GM18909 (cell line): ENCODE measurements at regions not wholly inside any gene's neighbourhood (a gene's known extent, or its start where the extent isn't known, plus 50 kb on each side); places are given as distances from the start of the nearest gene placed in this dataset.
"Not testable (repeated sequence)": the region's sequence is repeated elsewhere in the genome, so short reads cannot be mapped to it uniquely, and the experiment has no call there.

Experiments used
- ATAC-seq: cut with Tn5 transposase; IDR thresholded peaks from one replicate; pipeline ENCODE4 v1.9.1; 2021; ENCODE audit warnings: mild to moderate bottlenecking; ENCODE audit not compliant: unreplicated experiment, poor library complexity

DNA sequence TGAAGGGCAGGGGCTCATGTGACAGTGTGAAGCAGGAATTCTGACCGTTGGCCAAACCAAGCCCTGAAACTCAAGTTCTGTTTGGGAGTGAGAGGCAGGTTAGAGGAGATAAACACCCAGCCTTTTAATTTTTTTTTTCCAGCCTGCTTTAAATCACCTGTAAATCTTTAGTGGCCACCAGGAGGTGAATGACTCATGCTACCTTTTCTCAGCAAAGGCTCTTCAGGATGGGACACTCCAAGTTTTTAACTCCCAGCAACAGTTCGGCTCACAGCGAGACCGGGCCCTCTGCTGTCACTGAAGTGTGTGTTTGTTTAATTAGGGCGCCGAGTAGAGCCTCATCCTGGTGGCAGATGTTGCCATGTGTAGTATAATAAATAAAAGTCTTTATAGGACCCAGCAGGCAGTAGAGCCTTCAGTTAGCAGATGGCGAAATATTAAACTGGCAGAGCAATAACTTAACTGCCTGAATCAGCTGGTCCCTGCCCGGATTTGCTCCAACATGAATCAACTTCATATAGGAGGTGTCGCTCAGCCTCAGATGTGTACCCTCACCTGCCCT is 180.3 kb downstream of the NPIPA7 start:
- not testable (repeated sequence) for ATAC-seq

- ATAC-seq = not testable (repeated sequence)
Observed at GRCh38 chr16:16561532-16561931, 182.6 kb downstream of the NPIPA7 start.

GRCh38 chr16:16563962-16564361 is 185.0 kb downstream of the NPIPA7 start:
- not testable (repeated sequence) for ATAC-seq

DNA sequence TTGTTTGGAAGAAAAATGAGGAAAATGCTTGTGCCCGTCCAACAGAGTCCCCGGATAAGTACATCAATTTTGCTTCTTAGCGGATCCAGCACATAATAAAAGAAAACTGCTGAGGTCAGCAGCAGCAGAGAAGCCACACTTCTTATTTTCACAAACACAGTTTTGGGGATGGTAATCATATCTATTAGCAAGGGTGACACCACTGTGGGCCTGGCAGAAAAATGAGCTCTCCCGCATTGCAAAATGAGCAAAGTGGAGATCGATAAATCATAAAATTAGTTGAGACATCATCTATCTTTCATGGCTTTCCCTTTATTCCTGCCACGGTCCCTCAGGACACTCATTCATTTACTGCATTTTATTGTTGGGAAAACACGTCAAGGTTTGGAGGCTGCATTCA is 186.4 kb downstream of the NPIPA7 start:
- ATAC-seq = not testable (repeated sequence)

DNA sequence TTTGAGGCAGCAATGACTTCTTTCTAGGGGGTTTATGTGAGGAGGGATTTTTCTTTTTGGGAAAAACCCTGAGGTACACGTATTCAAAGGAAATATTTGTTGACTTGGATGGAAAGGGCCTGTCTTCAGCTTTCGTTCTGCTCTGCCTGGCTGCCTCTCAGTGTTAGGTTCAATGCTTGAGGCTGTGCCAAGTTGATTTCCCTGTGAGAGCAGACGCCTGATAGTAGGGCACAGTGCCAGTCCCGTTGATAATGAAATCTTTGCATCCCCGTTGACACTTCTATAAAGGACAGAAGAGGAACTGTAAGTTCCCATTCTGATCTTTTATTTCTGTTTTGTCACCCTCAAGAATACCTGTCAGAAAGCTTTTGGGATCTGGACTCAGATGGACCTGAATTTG is 191.1 kb downstream of the NPIPA7 start:
- ATAC-seq = not testable (repeated sequence)

GRCh38 chr16:16570874-16571273 is 191.9 kb downstream of the NPIPA7 start:
- ATAC-seq = not testable (repeated sequence)

- not testable (repeated sequence) for ATAC-seq
Observed at GRCh38 chr16:16572130-16572774, 193.3 kb downstream of the NPIPA7 start.

DNA sequence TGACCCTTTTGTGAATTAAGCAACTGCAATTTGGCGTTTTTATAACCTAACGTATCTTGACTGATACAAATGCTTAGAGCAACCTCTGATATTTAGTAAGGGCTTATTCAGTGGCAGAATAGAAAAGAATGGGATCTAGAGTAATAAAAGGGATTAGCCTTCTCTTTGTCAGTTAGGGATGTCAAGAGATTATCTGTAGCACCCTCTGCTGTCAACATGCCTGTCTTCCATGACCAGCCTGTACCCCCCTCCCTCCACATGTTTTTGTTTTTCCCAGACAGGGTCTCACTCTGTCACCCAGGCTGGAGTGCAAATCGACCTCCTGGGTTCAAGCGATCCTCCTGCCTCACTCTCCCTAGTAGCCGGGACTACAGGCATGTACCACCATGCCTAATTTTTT is 198.1 kb downstream of the NPIPA7 start:
- ATAC-seq = not testable (repeated sequence)

GRCh38 chr16:16578701-16579100 is 199.8 kb downstream of the NPIPA7 start:
- no peak for ATAC-seq

DNA sequence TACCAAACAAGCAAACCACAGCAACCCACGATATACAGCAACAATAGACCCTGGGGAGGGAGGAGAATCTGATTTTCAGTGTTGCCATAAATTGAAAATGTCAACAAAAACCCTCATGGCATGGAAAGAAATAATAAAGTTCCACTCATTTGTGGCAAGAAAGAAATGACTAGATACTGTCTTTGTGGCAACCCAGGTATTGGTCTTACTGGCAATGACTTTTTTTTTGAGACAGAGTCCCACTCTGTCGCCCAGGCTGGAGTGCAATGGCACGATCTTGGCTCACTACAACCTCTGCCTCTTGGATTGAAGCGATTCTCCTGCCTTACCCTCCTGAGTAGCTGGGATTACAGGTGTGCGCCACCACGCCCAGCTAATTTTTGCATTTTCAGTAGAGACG is 204.0 kb downstream of the NPIPA7 start:
- ATAC-seq = not testable (repeated sequence)

DNA sequence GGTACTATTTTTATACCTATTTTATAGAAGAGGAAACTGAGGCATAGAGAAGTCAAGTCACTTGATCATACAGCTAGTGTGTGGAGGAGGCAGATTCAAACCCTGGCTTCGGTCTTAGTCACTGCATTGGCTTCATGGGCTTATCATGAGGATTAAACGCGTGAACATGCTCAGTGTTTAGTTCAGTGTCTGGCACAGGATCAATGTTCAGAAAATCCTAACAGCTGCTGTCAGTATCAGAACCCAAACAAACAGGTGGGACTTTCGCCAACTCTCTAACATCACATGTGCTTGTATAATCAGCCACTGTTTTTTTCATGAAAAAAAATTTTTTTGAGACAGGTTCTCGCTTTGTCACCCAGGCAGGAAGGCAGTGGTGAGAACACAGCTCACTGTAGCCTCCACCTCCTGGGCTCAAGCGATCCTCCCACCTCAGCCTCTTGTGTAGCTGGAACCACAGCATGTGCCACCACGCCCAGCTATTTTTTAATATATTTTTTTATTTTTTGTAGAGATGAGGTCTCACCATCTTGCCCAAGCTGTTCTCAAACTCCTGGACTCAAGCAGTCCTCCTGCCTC is 207.2 kb downstream of the NPIPA7 start:
- not testable (repeated sequence) for ATAC-seq

DNA sequence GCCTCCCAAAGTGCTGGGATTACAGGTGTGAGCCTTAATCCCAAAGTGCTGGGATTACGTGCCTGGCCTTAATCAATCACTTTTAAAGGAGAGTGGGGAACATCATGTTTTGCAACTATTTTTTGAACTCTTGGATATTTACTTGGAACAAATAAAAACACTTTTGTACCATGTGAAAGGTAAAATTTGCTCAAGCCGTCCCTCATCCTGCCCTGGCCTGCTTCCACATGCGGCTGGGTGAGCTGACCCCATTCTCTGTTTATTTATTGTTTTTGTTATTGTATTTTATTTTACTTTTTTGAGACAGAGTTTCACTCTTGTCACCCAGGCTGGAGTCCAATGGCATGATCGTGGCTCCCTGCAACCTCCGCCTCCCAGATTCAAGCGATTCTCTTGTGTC is 208.0 kb downstream of the NPIPA7 start:
- ATAC-seq = not testable (repeated sequence)

DNA sequence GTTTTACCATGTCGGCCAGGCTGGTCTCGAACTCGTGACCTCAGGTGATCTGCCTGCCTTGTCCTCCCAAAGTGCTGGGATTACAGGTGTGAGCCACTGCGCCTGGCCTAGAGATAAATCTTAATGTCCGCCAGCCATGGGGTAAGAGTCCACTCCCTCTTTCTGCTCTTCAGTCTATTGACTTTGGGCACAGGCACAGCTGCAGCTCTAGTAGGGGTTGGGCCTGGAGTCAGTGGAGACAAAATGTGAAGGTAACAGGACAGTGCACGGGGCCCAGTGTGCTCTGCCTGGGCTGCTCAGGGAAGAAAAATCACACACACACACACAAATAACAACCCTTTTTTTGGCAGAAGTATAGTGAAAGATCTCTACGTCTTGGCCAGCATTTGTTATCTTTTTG is 209.5 kb downstream of the NPIPA7 start:
- ATAC-seq = not testable (repeated sequence)

DNA sequence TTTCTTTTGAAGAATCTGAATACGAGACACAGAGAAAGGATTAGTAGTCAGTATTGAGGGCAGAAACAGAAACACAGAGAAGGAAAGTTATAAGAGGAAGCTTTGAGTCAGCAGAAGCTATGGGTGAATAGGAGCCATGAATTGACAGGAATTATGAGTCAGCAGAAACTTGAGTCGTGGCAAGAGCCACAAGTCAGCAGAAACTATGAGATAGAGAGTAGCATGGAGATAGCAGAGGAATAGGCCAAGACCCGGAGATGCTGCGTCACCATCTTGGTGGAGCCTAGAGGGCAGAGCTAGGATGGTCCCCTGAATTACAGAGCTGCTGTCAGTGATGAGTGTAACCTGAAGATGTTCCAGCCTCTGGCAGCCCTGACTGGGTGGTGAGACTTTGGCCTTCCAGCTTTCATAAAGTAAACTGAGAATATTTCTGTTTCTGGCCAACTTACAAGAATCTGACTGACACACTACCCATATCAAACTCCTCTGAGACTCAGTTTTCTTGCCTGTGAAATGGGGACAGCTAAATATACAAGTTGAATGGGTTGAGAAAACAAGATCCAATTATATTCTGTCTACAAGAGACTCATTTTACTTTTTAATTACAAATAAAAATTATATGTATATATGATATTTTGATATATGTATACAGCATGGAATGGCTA is 211.8 kb downstream of the NPIPA7 start:
- ATAC-seq = not testable (repeated sequence)

DNA sequence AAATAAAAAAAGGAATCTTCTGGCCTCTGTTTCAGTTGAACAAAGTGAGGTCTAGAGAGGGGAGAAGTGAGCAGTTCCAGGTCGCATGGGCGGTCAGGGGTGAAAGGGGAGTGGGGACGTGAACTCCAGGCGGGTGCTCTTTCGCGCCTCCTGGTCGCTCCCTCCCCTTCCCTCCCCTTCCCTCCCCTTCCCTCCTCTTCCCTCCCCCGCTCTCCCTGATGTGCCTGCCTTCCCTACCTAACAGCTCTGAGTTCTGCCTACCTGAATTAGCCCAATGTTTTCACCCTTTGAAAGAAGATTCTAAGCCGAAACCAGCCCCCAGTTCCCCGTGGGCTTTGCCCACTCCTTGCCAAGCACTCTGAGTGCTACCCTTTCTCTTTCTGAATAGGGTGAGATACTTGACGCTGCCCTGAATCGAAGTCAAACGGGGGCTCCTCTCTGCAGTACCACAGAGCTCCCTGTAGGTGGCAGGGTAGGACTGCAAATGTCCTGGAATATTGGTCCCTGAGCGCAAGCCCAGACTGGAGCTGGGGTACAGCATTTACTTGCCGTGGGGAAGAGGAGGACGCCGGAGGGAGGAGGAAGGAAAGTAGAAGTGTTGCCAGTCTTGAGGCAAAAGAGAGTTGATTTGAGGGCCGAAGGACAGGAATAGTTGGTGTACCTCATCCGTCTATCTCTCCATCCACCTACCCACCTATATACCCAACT is 214.4 kb downstream of the NPIPA7 start:
- ATAC-seq = peak; percentile 57

GRCh38 chr16:16595029-16595718 is 216.2 kb downstream of the NPIPA7 start:
- ATAC-seq = not testable (repeated sequence)

- not testable (repeated sequence) for ATAC-seq
Observed at GRCh38 chr16:16601239-16601638, 222.3 kb downstream of the NPIPA7 start.

GRCh38 chr16:16607401-16608082 is 228.6 kb downstream of the NPIPA7 start:
- ATAC-seq = not testable (repeated sequence)

GRCh38 chr16:16609627-16610026 is 230.7 kb downstream of the NPIPA7 start:
- ATAC-seq = not testable (repeated sequence)
